Hematopoietic multipotent progenitor cell (in vitro differentiated cells): ENCODE measurements at regions not wholly inside any gene's neighbourhood (a gene's known extent, or its start where the extent isn't known, plus 50 kb on each side); places are given as distances from the start of the nearest gene placed in this dataset.
"Not testable (repeated sequence)": the region's sequence is repeated elsewhere in the genome, so short reads cannot be mapped to it uniquely, and the experiment has no call there.

ENCODE experiments used
- DNase-seq, 3 donors: peaks; one replicate each; pipeline ENCODE4 v3.0.0-alpha.2; 2011 to 2015; ENCODE audit warnings: low read depth in 2 of 3, low spot score in 2 of 3

DNA sequence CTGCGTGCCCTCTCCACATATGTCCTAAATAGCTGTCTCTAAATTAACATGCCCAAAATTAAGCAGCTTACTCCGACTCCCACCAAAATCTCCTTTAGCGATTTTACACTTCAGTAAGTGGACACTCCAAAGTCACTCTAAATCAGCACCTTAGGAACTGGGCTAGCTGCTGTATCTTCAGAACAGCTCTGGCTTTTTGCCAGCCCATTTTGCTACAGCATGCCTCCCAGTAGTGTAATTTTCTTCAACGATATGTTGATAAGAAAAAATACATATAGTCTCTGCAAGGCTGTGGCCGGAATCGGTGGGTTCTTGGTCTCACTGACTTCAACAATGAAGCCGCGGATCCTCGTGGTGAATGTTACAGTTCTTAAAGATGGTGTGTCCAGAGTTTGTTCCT is 291.8 kb upstream of the RGPD4 start:
- DNase-seq: no peak

GRCh38 chr2:107535905-107536689 is 290.6 kb upstream of the RGPD4 start:
- not testable (repeated sequence) for DNase-seq

GRCh38 chr2:107542314-107542740 is 284.4 kb upstream of the RGPD4 start:
- no peak for DNase-seq

- DNase-seq: no peak
These were observed 282.9 kb upstream of the RGPD4 start for GRCh38 chr2:107543793-107544192.

GRCh38 chr2:107545066-107545465 is 281.6 kb upstream of the RGPD4 start:
- DNase-seq: no peak

DNA sequence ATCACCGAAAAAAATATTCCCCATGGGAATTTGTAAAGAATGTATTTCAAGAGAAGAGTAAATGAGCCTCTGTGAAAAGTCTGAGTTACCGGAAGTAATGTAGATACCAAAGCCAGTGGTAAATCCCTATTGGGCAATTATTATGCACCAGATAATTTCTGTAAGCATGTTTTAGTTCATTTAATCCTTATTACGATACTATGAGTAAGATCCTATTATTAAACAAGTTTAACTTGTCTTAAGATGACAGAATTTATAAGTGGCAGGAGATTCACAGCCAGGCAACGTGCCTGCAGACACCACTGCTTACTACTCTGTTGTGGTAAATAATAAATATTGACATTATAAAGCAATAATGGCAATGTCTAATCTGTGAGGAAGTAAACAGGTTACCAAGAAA is 280.8 kb upstream of the RGPD4 start:
- DNase-seq: no peak

GRCh38 chr2:107548216-107548615 is 278.5 kb upstream of the RGPD4 start:
- no peak for DNase-seq

DNA sequence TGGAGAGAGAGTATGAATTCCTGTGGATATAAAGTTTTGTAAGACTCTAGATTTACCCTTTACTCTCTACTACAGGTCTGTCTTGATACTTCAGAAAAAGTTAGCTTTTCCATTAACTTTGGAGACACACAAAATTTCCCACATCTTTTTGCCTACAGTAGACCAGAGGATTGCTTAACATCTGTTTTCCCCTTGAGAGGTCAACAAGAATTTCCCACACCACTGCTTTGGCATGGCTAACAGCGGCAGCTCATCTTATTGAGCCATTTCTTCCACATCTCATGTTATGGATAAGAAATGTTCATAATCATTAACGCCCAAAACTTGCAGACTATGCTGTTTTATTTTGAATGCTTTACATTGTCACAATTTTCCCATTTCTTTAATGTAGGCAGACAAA is 273.6 kb upstream of the RGPD4 start:
- no peak for DNase-seq

DNA sequence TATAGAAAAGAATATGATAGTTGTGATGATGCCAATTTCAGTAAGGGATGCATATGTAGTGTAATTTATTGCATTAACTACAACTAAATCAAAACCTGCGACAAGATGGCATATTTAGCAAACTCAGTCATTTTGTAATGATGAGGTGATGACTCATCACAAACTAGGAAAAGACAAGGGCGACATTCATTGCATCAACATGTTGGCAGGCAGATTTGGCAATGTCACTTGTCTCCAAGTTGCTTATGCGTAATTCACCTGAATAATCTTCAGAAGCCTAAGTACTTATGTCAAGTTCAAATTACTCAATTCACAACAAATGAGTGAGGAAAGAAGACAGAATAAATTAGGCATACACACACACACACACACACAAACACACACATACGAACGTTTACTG is 273.2 kb upstream of the RGPD4 start:
- DNase-seq: no peak

GRCh38 chr2:107556038-107556627 is 270.6 kb upstream of the RGPD4 start:
- DNase-seq: no peak

- no peak for DNase-seq
These were observed 268.4 kb upstream of the RGPD4 start for GRCh38 chr2:107558295-107558694.

- DNase-seq: no peak
These were observed 257.2 kb upstream of the RGPD4 start for GRCh38 chr2:107569496-107569895.

DNA sequence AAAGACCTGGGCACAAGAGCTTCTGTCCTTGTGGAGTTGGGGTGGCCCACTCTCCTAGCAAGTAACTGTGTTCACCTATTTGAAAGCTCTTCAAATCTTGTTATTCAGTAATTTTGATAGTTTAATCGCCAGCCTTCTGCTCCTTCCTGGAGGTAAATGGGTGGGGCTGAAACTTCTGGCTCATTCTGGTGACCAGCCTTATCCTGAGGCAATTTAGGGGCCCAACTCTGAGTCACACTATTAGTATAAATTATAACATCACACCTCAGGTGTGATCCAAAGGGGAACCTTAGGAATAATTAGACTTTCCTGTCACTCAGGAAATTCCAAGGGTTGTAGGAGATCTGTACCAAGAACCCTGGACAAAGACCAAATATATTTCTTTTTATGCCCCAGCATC is 255.8 kb upstream of the RGPD4 start:
- no peak for DNase-seq

DNA sequence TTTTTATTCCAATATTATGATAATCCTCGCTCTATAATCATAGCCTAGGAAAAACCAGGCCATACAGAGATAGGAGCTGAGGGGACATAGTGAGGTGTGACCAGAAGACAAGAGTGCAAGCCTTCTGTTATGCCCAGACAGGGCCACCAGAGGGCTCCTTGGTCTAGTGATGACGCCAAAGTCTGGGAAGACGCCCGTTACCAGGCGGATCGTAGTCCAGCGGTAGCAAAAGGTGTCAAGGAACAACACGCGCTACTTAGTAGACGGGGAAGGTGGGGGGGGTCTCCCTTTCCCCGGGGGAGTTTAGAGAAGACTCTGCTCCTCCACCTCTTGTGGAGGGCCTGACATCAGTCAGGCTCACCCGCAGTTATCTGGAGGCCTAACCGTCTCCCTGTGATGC is 253.8 kb upstream of the RGPD4 start:
- DNase-seq: peak in 1 of 3 donors; percentile 9

DNA sequence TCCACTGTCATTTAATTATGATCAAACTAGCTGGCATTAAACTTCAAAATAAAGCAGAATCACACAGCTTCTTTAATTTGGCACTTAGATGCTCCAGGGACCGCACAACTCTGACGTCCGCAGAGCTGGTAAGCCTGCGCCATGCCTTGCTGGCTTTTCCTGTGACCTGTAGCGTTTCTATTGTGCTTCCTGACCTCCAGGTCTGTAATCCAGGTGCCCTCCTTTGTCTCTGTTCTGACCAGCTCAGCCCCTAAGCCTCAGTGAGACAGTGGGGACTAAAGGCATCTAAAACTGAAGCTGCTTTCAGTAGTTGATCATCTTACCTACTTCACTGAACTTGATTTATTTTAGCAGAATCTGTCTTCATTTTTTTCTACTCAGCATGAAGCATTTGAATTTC is 249.7 kb upstream of the RGPD4 start:
- DNase-seq: no peak

DNA sequence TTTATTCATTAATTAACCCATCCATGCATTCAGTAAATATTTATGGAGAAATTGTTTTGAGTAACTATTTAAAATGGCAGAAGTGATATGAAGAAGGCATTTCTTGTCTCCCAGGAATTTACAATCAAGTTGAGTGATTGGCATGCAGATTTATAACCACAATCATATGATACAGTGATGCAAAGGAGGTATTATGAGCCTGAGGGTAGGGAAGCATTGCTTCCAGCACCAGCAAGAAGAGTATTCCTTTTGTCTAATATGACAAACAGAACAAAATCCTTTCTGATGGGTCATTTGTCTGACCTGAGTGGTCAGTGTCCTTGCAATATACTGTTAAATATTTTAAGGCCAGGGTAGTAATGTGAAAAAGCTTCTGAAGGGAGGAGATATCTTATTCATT is 244.2 kb upstream of the RGPD4 start:
- DNase-seq: no peak

GRCh38 chr2:107584577-107584976 is 242.1 kb upstream of the RGPD4 start:
- no peak for DNase-seq

DNA sequence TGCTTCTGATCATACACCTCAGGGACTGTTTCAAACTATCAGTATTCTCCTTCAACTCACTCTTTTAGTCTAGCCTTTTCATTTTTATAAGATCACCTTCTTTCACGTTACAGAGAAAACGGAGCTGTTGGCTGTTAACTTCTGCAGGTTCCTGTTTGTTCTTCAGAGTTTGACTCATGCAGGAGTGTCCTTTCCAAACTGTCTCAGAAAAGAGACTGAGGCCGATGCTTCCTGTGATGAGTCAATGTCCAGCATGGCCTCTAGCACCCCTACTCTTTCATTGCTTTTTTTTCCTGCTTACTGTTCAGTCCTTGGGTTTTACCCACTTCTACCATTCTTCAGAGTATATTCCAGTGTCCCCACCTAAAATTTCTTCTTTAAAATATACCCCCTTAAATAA is 240.8 kb upstream of the RGPD4 start:
- no peak for DNase-seq

DNA sequence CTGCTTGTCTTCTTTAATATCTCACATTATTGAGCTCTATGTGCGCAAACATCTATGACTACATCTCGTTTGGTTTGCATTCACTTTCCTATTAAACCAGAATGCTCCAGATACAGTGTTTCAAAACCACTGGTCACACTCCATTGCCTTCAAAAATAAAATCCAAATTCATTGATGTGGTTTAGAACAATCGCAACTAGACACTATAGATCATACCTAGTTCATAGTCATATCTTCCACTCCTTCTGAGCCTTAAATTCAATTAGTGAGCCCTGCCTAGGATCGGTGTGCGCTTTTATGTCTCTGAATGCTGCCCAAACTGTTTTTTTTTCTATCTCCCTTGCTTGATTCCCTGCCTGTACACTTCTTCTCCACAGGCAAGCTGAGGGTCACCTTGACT is 238.5 kb upstream of the RGPD4 start:
- DNase-seq: no peak

DNA sequence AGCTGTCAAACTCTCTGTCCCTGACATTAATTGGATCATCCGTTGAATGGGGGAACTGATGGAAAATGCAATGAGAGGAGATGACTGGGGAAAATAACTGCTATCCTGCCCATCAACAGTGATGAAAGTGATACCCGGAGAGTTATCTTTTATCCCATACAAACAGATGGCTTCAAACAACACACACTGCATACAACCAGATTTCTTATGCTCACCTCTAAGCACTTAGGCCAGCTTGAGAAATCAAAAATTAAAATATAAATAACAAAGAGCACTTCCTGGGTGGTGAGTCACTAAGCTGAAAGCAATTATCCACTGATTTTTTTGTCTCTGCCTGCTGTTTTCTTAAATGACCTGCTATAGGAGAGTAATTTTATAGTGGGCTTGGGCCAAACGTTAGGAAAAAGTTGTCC is 237.6 kb upstream of the RGPD4 start:
- no peak for DNase-seq

GRCh38 chr2:107591561-107592279 is 235.0 kb upstream of the RGPD4 start:
- no peak for DNase-seq

DNA sequence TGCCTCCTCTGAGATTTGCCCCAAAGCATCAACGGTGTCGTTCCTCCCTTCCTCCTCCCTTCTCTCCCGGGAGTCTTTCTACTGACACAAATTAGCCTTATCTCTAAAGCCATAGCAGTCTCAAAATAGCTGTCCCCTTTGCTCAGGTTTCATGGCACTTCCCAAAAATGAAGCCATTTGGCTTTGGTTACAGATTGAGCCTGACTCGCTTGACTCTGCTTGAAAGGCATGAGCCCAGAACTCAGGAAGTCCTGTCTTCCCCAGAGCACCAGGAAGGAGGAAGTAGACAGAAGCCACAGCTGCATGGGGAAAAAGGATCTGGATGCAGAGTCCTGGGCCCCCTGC is 234.4 kb upstream of the RGPD4 start:
- DNase-seq: peak in 1 of 3 donors; percentile 2
